ENCODE measurements at regions not wholly inside any gene's neighbourhood (a gene's known extent, or its start where the extent isn't known, plus 50 kb on each side); places are given as distances from the start of the nearest gene placed in this dataset.

- TF ChIP-seq CTCF (IDR thresholded peaks at IDR 0.05; ENCODE audit: low read depth, low read length, poor library complexity, severe bottlenecking) (no peak), EZH2phosphoT487 (IDR thresholded peaks at IDR 0.05; ENCODE audit: borderline replicate concordance, low read length) (no peak)
Observed at GRCh38 chr1:193311226-193311948, 125.0 kb upstream of the B3GALT2 start.
